Caco-2 (cell line): ENCODE measurements at regions not wholly inside any gene's neighbourhood (a gene's known extent, or its start where the extent isn't known, plus 50 kb on each side); places are given as distances from the start of the nearest gene placed in this dataset.

Experiments
- BruUV-seq: library from RNA; stranded (reverse); fragments of 400-500 nt; replicated peaks from 2 replicates; lab custom pipeline; 2021; lab: Mats Ljungman, UMichigan
- CTCF ChIA-PET: fragments of 300-600 bp; sonication (Branson Sonifier 250); formaldehyde crosslinking; loops from one replicate; lab custom pipeline; 2022; ENCODE audit warnings: antibody characterized with exemption; lab: Charles Lee
- POLR2A ChIA-PET: fragments of 300-600 bp; sonication (Branson Sonifier 250); formaldehyde crosslinking; loops from one replicate; lab custom pipeline; 2022; ENCODE audit warnings: antibody characterized with exemption; lab: Charles Lee
- DNase-seq, 2 experiments: peaks; one replicate each; pipeline versions ENCODE4 v3.0.0 to v3.0.0-alpha.2; 2020 to 2022
- H3K27me3 ChIP-seq: replicated peaks from 2 replicates; pipeline ENCODE4 v1.6.0; 2011; ENCODE audit warnings: low read length; ENCODE audit not compliant: control insufficient read depth, insufficient read depth
- H3K36me3 ChIP-seq: 2 replicates; pipeline ENCODE4 v1.5.1; 2011; ENCODE audit warnings: low read length; ENCODE audit not compliant: control insufficient read depth, insufficient read depth
- H3K4me1 ChIP-seq: fragments of 250-450 bp; sonication (Bioruptor Pico); 2 replicates; pipeline ENCODE4 v1.5.1; 2020; ENCODE audit warnings: mild to moderate bottlenecking
- H3K4me3 ChIP-seq: 2 replicates; pipeline ENCODE4 v1.5.1; 2011; ENCODE audit warnings: low read depth, mild to moderate bottlenecking, control low read depth, low read length
- H3K9me3 ChIP-seq: fragments of 250-450 bp; sonication (Bioruptor Pico); 2 replicates; pipeline ENCODE4 v1.5.1; 2020; ENCODE audit warnings: mild to moderate bottlenecking, moderate library complexity
- H3K27ac Mint-ChIP-seq: one replicate; pipeline ENCODE4 v1.8.0; 2022; ENCODE audit warnings: mixed read lengths; ENCODE audit not compliant: unreplicated experiment
- H3K27me3 Mint-ChIP-seq: one replicate; pipeline ENCODE4 v1.8.0; 2022; ENCODE audit warnings: mixed read lengths; ENCODE audit not compliant: insufficient read depth, unreplicated experiment
- H3K36me3 Mint-ChIP-seq: one replicate; pipeline ENCODE4 v1.8.0; 2022; ENCODE audit warnings: mild to moderate bottlenecking, mixed read lengths; ENCODE audit not compliant: insufficient read depth, unreplicated experiment
- H3K4me1 Mint-ChIP-seq: one replicate; pipeline ENCODE4 v1.8.0; 2022; ENCODE audit warnings: low read depth, mixed read lengths; ENCODE audit not compliant: unreplicated experiment
- H3K4me3 Mint-ChIP-seq: one replicate; pipeline ENCODE4 v1.8.0; 2022; ENCODE audit warnings: mild to moderate bottlenecking, moderate library complexity, mixed read lengths; ENCODE audit not compliant: unreplicated experiment
- H3K9me3 Mint-ChIP-seq: one replicate; pipeline ENCODE4 v1.8.0; 2022; ENCODE audit warnings: mixed read lengths; ENCODE audit not compliant: unreplicated experiment
- CTCF ChIP-seq, 2 experiments: fragments of 200-600 bp in 1 of 2; IDR thresholded peaks; 1 replicate in 1 of 2; 2 replicates in 1 of 2; pipeline versions ENCODE4 v1.5.1 to v1.8.0; 2011 to 2022; ENCODE audit warnings: antibody characterized with exemption in 1 of 2, control low read depth in 1 of 2, inconsistent platforms in 1 of 2, low read depth in 1 of 2, low read length in 1 of 2, mild to moderate bottlenecking in 1 of 2, moderate library complexity in 1 of 2; ENCODE audit not compliant: insufficient read depth in 1 of 2, severe bottlenecking in 1 of 2, unreplicated experiment in 1 of 2
- intact Hi-C: fragments of 100-400 bp; cut with micrococcal nuclease; formaldehyde crosslinking; loops from one replicate; pipeline ENCODE4 v1.10.0; 2022; ENCODE audit not compliant: unreplicated experiment

- no peaks in the 10 kb centered on the region for H3K27me3 ChIP-seq
- H3K36me3 ChIP-seq = no peaks in the 10 kb centered on the region
- Mint-ChIP-seq H3K9me3 (peaks cover 4% of the 10 kb centered on the region), H3K36me3 (peaks cover 6% of the 10 kb centered on the region), H3K27me3 (no peaks in the 10 kb centered on the region), H3K4me1 (peaks cover 2% of the 10 kb centered on the region), H3K4me3 (no peak overlapping the region), H3K27ac (no peak overlapping the region)
- DNase-seq = no peak
- ChIA-PET POLR2A (no interaction called here), CTCF (no interaction called here)
- no peak overlapping the region for H3K4me3 ChIP-seq
- intact Hi-C loops = no loop called here
- no peak for TF ChIP-seq CTCF (IDR thresholded peaks at IDR 0.05; ENCODE audit: insufficient read depth in 1 of 2, low read depth in 1 of 2, low read length in 1 of 2, severe bottlenecking in 1 of 2, unreplicated experiment in 1 of 2)
- no peaks in the 10 kb centered on the region; the same call in 1 of the 2 replicates for H3K9me3 ChIP-seq
- BruUV-seq = no TSS peak
- peaks cover 3% of the 10 kb centered on the region; the same call in 1 of the 2 replicates for H3K4me1 ChIP-seq
Measured at GRCh38 chr13:90453342-90453741, 894.1 kb upstream of the MIR17HG start.

GRCh38 chr13:90454002-90454636 is 893.4 kb upstream of the MIR17HG start:
- Mint-ChIP-seq H3K27me3 (no peaks in the 10 kb centered on the region), H3K9me3 (no peaks in the 10 kb centered on the region), H3K4me1 (no peaks in the 10 kb centered on the region), H3K36me3 (peaks cover 6% of the 10 kb centered on the region), H3K27ac (no peak overlapping the region), H3K4me3 (no peak overlapping the region)
- no peaks in the 10 kb centered on the region for H3K36me3 ChIP-seq
- no TSS peak for BruUV-seq
- no peaks in the 10 kb centered on the region for H3K9me3 ChIP-seq
- DNase-seq = no peak
- no peaks in the 10 kb centered on the region for H3K27me3 ChIP-seq
- CTCF ChIA-PET = no interaction called here
- POLR2A ChIA-PET = no interaction called here
- intact Hi-C loops = no loop called here
- no peak overlapping the region for H3K4me3 ChIP-seq
- H3K4me1 ChIP-seq = no peaks in the 10 kb centered on the region
- no peak for TF ChIP-seq CTCF (IDR thresholded peaks at IDR 0.05; ENCODE audit: insufficient read depth in 1 of 2, low read depth in 1 of 2, low read length in 1 of 2, severe bottlenecking in 1 of 2, unreplicated experiment in 1 of 2)

GRCh38 chr13:90455067-90455466 is 892.4 kb upstream of the MIR17HG start:
- no peak for TF ChIP-seq CTCF (IDR thresholded peaks at IDR 0.05; ENCODE audit: insufficient read depth in 1 of 2, low read depth in 1 of 2, low read length in 1 of 2, severe bottlenecking in 1 of 2, unreplicated experiment in 1 of 2)
- DNase-seq = no peak
- intact Hi-C loops = loop anchor here (5.0 kb wide), 1 partner anchor 332 kb away; no protein-coding TSS in a partner anchor
- Mint-ChIP-seq H3K27me3 (no peaks in the 10 kb centered on the region), H3K4me1 (no peaks in the 10 kb centered on the region), H3K4me3 (no peak overlapping the region), H3K9me3 (no peaks in the 10 kb centered on the region), H3K36me3 (peaks cover 2% of the 10 kb centered on the region), H3K27ac (no peak overlapping the region)
- POLR2A ChIA-PET = no interaction called here
- BruUV-seq = no TSS peak
- Histone ChIP-seq H3K4me3 (no peak overlapping the region), H3K27me3 (no peaks in the 10 kb centered on the region), H3K4me1 (no peaks in the 10 kb centered on the region), H3K9me3 (no peaks in the 10 kb centered on the region), H3K36me3 (no peaks in the 10 kb centered on the region)
- CTCF ChIA-PET = no interaction called here
